ENCODE measurements at regions not wholly inside any gene's neighbourhood (a gene's known extent, or its start where the extent isn't known, plus 50 kb on each side); places are given as distances from the start of the nearest gene placed in this dataset.
A peak's percentile ranks its signal among the peaks of the same experiment; 100 is the strongest.

GRCh38 chr5:32996336-32996735, 285.2 kb downstream of the NPR3 start:
- TF ChIP-seq, protein P1, sequence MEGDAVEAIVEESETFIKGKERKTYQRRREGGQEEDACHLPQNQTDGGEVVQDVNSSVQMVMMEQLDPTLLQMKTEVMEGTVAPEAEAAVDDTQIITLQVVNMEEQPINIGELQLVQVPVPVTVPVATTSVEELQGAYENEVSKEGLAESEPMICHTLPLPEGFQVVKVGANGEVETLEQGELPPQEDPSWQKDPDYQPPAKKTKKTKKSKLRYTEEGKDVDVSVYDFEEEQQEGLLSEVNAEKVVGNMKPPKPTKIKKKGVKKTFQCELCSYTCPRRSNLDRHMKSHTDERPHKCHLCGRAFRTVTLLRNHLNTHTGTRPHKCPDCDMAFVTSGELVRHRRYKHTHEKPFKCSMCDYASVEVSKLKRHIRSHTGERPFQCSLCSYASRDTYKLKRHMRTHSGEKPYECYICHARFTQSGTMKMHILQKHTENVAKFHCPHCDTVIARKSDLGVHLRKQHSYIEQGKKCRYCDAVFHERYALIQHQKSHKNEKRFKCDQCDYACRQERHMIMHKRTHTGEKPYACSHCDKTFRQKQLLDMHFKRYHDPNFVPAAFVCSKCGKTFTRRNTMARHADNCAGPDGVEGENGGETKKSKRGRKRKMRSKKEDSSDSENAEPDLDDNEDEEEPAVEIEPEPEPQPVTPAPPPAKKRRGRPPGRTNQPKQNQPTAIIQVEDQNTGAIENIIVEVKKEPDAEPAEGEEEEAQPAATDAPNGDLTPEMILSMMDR (conservative IDR thresholded peaks at IDR 0.05; ENCODE audit: low read depth, low read length) = no peak
- DNase-seq (ENCODE audit: low read depth) = no peak
- H3K4me3 ChIP-seq (ENCODE audit: low read depth, low read length) = no peak overlapping the region

GRCh38 chr5:33008751-33009418, 297.8 kb downstream of the NPR3 start:
- no peak overlapping the region for H3K4me3 ChIP-seq (ENCODE audit: low read depth, low read length)
- DNase-seq (ENCODE audit: low read depth) = no peak
- TF ChIP-seq, protein P1 (conservative IDR thresholded peaks at IDR 0.05; ENCODE audit: low read depth, low read length) = no peak

GRCh38 chr5:33010846-33011245, 299.7 kb downstream of the NPR3 start:
- no peak overlapping the region for H3K4me3 ChIP-seq (ENCODE audit: low read depth, low read length)
- TF ChIP-seq, protein P1 (conservative IDR thresholded peaks at IDR 0.05; ENCODE audit: low read depth, low read length) = no peak
- DNase-seq (ENCODE audit: low read depth) = peak; percentile 55

DNA sequence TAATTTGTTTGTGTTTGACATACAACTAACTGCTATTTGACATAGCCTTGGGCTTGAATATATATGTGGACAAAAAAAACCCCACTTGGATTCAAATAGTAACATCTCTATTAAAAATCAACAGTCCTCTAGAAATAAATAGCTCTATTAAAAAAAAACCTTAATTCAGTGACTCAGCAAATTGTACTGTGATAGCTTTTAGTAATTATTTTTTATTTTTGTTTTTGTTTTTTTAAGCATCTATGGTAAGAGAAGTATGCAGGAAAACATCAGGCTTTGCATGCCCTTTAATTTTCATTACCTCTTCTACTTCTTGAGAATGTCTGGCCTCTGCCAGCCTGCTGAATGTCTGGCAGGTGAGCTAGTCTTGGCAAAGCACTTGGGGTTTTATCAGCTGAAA, 300.7 kb downstream of the NPR3 start:
- TF ChIP-seq, protein P1 (conservative IDR thresholded peaks at IDR 0.05; ENCODE audit: low read depth, low read length) = no peak
- no peak for DNase-seq (ENCODE audit: low read depth)
- H3K4me3 ChIP-seq (ENCODE audit: low read depth, low read length) = no peak overlapping the region

DNA sequence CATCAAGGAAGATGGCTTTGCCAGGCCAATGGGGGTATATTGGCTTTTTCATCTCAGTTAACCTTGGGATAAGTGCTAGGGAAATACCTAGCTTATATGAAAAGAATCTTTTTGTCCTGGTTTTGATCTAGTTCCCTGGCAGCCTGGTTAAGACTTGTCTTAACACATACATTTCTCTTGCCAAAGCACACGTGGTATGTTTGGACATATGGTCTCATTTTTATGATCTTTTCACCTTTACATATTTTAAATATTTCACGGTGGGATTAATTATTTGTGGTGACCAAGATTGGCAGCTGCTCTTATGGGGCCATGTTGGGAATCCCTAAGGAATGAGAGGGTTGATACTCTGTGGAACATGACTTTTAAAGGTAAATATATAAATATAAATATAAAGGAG, 312.5 kb downstream of the NPR3 start:
- H3K4me3 ChIP-seq (ENCODE audit: low read depth, low read length) = no peak overlapping the region
- peak; percentile 56 for DNase-seq (ENCODE audit: low read depth)
- TF ChIP-seq, protein P1 (conservative IDR thresholded peaks at IDR 0.05; ENCODE audit: low read depth, low read length) = no peak

DNA sequence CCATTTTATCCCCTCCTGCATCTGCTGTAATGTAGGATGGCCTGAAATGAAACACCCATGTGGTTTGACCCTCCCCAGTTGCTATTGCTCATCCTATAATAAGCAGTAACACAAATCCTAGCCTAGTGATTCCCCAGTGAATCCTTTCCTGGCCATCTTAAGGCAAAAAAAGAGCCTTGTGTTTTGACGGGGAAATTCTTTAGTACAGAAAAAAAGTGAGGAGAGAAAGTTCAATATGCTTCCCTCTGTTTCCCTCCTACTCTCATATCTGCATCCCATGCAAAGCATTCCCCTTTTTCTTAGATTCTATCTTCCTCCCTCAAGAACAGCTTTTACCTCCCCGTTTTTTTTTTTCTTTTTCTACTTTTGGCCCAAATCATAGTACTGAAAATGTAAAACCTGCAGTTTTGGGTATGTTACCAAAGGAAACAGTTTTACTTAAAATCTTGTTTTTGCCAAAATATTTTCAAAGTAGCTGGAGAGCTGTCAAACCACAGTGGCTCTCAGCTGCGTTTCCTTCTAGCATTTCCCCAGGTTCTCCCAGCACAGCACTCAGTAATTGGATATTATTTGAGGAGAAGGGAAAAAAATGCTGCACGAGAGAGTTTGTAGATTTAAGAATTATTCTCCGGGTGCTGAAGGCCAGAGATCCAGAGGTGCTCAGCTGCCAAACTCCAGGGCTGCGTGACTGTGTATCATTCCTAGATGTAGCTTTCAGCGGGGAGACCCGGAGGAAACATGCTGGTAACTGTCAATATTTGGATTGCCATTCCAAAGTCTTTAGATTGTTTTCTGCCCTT, 321.4 kb downstream of the NPR3 start:
- DNase-seq (ENCODE audit: low read depth) = peak; percentile 56
- no peak overlapping the region for H3K4me3 ChIP-seq (ENCODE audit: low read depth, low read length)
- TF ChIP-seq, protein P1 (conservative IDR thresholded peaks at IDR 0.05; ENCODE audit: low read depth, low read length) = no peak

All from choroid plexus epithelial cell (primary cell).